HG02870 (cell line): ENCODE measurements at regions not wholly inside any gene's neighbourhood (a gene's known extent, or its start where the extent isn't known, plus 50 kb on each side); places are given as distances from the start of the nearest gene placed in this dataset.
A peak's percentile ranks its signal among the peaks of the same experiment; 100 is the strongest.
"Not testable (repeated sequence)": the region's sequence is repeated elsewhere in the genome, so short reads cannot be mapped to it uniquely, and the experiment has no call there.

Source experiments
- ATAC-seq: cut with Tn5 transposase; IDR thresholded peaks from one replicate; pipeline ENCODE4 v1.9.1; 2021; ENCODE audit warnings: mild to moderate bottlenecking, moderate library complexity; ENCODE audit not compliant: unreplicated experiment

- no peak for ATAC-seq
Measured at GRCh38 chr9:90070931-90071660, 466.3 kb downstream of the GADD45G start.

- ATAC-seq = no peak
Measured at GRCh38 chr9:90073186-90073945, 468.6 kb downstream of the GADD45G start.

- no peak for ATAC-seq
Measured at GRCh38 chr9:90074316-90074962, 469.6 kb downstream of the GADD45G start.

- not testable (repeated sequence) for ATAC-seq
Measured at GRCh38 chr9:90077598-90077997, 472.8 kb downstream of the GADD45G start.

GRCh38 chr9:90078988-90079421 lies 474.2 kb downstream of the GADD45G start:
- ATAC-seq = no peak

- ATAC-seq = no peak
Measured at GRCh38 chr9:90085633-90086032, 480.8 kb downstream of the GADD45G start.

- ATAC-seq = no peak
Measured at GRCh38 chr9:90086101-90086511, 481.3 kb downstream of the GADD45G start.

GRCh38 chr9:90088434-90088833 lies 483.6 kb downstream of the GADD45G start:
- ATAC-seq = no peak

- no peak for ATAC-seq
Measured at GRCh38 chr9:90088856-90089255, 484.0 kb downstream of the GADD45G start.

GRCh38 chr9:90090997-90091396 lies 486.2 kb downstream of the GADD45G start:
- ATAC-seq = no peak

GRCh38 chr9:90092508-90092907 lies 487.7 kb downstream of the GADD45G start:
- ATAC-seq = no peak

- peak; percentile 62 for ATAC-seq
Measured at GRCh38 chr9:90095682-90096081, 490.9 kb downstream of the GADD45G start.

GRCh38 chr9:90097237-90097636 lies 492.4 kb downstream of the GADD45G start:
- ATAC-seq = no peak

GRCh38 chr9:90098408-90098807 lies 493.6 kb downstream of the GADD45G start:
- no peak for ATAC-seq

- ATAC-seq = no peak
Measured at GRCh38 chr9:90099262-90099963, 494.6 kb downstream of the GADD45G start.

- no peak for ATAC-seq
Measured at GRCh38 chr9:90100014-90100413, 495.2 kb downstream of the GADD45G start.

- peak; percentile 94 for ATAC-seq
Measured at GRCh38 chr9:90102292-90102901, 497.6 kb downstream of the GADD45G start.

- ATAC-seq = no peak
Measured at GRCh38 chr9:90103771-90104170, 499.0 kb downstream of the GADD45G start.

- ATAC-seq = no peak
Measured at GRCh38 chr9:90105773-90106172, 501.0 kb downstream of the GADD45G start.

- no peak for ATAC-seq
Measured at GRCh38 chr9:90107040-90107725, 502.4 kb downstream of the GADD45G start.
